HG02623 (cell line): ENCODE measurements at regions not wholly inside any gene's neighbourhood (a gene's known extent, or its start where the extent isn't known, plus 50 kb on each side); places are given as distances from the start of the nearest gene placed in this dataset.
"Not testable (repeated sequence)": the region's sequence is repeated elsewhere in the genome, so short reads cannot be mapped to it uniquely, and the experiment has no call there.

ENCODE experiments used
- ATAC-seq: cut with Tn5 transposase; IDR thresholded peaks from one replicate; pipeline ENCODE4 v1.9.1; 2021; ENCODE audit warnings: moderate library complexity; ENCODE audit not compliant: unreplicated experiment

GRCh38 chr5:52255308-52255707, 532.4 kb upstream of the ITGA1 start:
- ATAC-seq: no peak

DNA sequence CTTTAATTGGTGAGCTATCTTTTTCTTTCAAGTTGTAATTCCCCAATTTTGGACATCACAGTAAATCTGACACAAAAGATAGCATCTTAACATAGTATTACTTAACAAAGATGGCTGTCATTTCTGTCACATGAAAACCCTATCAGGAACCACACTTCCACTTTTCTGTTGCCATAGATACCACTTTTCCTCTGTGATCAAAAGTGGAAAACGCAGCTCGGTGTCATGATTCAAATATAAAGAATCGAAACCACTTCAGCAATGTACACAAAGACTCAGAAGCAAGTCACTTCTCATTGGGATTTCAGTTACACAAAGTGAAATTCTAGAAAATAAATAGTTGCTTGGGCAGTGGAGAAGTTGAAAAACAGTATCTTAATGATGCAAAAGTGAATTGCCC, 524.9 kb upstream of the ITGA1 start:
- ATAC-seq: no peak

DNA sequence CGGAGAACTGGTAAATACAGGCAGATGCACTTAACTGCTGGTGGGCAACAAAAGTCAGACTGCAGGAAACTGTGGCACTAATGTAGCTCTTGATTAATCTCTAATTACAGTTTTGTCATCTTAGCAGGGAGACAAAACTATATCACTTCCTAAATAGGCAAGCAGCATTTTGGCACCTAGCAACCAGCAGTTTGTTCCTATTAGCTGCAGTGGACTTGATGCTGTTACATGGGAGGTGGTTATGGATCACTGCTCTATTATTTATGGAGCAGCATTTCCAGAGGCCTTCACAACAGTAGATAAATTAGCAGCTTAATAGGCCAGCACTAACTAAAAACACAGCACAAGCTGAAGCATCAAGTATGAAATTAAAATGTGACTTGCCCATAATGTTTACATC, 518.3 kb upstream of the ITGA1 start:
- no peak for ATAC-seq

- ATAC-seq: no peak
Measured at GRCh38 chr5:52269859-52270258, 517.9 kb upstream of the ITGA1 start.

DNA sequence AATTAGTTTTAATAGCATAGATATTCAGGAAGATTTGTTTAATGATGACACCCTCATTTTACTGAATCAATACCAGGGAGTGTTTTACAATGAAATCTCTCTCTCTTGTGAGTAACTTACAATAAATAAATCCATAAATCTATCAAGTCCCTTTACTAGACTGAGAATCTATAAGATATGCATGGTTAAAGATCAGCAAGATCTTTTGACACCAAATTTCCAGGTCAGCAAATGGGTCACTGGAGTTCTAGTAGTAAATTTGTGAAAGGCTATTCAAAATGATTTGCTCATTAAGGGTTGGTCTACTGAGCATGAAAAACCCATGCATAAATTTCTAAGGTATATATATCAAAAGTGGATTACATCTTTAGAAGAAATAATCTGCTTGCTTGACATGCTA, 512.1 kb upstream of the ITGA1 start:
- ATAC-seq: no peak

DNA sequence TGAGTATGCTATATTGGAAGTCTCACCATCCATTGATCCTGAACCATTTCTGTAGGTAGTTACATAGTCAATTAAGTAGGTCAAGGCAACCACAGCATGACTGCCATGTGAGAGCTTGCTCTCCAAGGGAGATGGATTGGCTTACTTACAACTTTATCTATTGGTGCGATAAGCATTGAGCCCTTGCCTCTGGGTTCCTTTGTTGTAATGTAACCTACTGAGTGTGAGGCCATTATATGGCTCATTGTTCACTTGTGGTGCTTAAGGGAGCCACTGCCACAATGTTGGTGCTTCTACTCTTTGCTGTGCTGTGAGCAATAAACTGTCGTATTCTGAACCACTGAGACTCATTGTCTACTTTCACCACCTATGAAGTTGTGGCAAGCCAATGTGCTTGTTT, 510.6 kb upstream of the ITGA1 start:
- no peak for ATAC-seq

DNA sequence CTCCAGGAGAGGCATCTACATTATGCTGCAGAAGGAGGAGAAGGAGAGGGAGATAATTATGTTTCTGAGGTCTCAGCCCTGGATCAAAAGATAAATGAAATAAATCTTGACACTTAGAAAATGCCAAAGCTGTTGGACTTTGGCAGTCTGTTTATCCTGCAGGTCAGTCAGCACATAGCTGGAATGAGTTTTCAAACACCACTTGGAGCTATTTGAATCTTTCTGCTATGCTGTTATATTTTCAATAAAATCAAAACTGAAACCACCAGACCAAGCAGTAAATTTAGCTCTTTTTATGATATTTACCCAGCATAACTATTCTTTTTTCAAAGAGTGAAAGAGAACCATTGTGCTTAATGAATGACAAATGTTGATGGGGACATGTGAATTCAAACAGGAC, 505.1 kb upstream of the ITGA1 start:
- ATAC-seq: no peak

DNA sequence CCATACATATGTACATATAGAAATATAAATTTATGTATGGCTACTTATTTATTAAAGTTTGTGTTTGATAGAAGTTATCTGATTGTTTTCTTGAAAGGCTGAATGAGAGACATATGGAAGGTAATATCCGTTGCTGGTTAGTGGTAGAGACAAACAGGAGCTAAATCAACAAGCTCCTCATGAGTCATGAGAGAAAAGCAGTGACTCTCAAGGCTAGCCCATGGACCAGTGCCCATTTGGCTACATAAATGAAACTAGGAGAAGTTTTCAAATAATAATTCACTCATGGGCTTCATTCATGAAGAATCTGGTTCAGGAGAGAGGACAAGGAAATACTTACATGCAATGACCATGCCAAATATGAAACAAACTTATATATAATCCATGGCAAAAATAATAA, 504.5 kb upstream of the ITGA1 start:
- no peak for ATAC-seq

- ATAC-seq: no peak
Measured at GRCh38 chr5:52300703-52301372, 486.9 kb upstream of the ITGA1 start.

DNA sequence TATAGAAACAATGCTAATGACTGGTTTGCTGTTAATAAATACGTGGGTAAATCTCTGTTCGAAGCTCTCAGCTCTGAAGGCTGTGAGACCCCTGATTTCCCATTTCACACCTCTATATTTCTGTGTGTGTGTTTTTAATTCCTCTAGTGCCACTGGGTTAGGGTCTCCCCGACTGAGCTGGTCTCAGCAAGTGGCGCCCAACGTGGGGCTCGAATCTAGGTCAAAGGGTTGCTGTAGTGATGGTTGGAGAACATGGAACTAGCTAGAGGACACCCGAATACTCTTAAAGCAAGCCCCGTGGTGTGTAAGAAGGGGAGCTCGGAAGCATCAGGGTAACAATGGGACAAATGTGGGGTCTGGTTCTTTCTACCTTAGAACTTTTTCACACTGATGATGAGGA, 482.9 kb upstream of the ITGA1 start:
- not testable (repeated sequence) for ATAC-seq

DNA sequence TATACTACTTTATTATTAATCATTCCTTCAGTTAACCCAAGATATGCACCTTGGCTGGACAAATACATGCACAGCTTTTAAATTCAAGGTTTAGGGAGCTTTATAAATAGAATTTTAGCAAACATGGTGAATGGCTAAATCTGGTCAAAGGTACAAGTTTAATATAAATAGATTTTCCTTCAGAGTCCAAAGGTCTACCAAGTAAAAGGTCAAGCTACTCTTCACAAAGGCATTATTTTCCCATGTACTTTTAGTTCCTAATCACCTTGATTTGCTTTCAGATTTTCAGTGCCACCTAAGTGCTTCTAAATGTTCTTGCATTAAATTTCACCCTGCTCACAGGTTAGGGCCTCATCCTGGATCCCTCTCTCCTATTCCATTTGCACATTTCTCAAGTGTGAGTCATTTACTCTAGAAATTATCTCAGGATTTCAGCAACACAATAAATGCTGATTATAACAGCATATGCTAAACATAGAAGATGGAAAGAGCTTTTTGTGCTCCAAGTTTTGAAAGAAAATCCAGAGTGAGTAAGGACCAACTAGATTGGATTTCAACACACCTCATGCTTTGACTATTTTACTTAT, 459.4 kb upstream of the ITGA1 start:
- no peak for ATAC-seq

- no peak for ATAC-seq
Measured at GRCh38 chr5:52331725-52332124, 456.0 kb upstream of the ITGA1 start.

- no peak for ATAC-seq
Measured at GRCh38 chr5:52334367-52334766, 453.3 kb upstream of the ITGA1 start.

- ATAC-seq: no peak
Measured at GRCh38 chr5:52339285-52339684, 448.4 kb upstream of the ITGA1 start.

- ATAC-seq: no peak
Measured at GRCh38 chr5:52342361-52342760, 445.4 kb upstream of the ITGA1 start.

- no peak for ATAC-seq
Measured at GRCh38 chr5:52356311-52356918, 431.3 kb upstream of the ITGA1 start.

GRCh38 chr5:52359261-52359660, 428.5 kb upstream of the ITGA1 start:
- ATAC-seq: no peak

- ATAC-seq: no peak
Measured at GRCh38 chr5:52360985-52361384, 426.7 kb upstream of the ITGA1 start.

DNA sequence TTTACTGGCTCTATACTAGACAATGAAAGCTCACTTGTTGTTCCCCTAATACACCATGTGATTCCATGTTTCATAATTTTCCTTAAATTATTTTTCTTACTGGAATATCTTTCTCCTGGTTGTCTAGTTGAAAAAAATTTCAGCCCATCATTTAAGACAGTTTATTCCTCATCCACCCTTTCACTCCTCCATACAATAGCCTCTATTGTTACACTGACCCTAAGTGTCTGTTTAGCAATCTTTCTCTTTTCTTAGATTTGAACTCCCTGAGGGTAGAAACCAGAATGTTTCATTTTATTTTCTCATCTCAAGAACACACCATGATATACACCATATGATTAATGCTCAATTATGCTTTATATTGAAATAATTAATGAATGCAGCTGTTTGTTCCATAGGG, 413.4 kb upstream of the ITGA1 start:
- ATAC-seq: no peak

DNA sequence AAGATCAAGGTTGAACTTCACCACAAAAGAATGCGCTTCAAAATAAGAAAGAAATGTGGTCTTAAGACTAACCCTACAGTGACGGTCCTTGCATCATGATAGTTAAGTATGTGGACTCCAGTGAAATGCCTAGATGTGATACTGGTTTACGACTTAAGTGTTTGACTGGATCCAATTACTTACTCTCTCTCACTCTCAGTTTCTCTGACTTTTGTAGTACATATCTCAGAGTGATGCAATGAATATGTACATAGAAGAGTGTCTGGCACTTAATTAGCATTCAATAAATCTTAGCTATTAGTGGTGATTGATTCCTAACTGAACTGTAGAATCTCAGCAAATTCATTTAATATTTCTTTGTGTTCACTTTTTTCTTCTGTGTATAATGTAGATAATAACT, 411.7 kb upstream of the ITGA1 start:
- ATAC-seq: no peak

- no peak for ATAC-seq
Measured at GRCh38 chr5:52376592-52376991, 411.1 kb upstream of the ITGA1 start.

DNA sequence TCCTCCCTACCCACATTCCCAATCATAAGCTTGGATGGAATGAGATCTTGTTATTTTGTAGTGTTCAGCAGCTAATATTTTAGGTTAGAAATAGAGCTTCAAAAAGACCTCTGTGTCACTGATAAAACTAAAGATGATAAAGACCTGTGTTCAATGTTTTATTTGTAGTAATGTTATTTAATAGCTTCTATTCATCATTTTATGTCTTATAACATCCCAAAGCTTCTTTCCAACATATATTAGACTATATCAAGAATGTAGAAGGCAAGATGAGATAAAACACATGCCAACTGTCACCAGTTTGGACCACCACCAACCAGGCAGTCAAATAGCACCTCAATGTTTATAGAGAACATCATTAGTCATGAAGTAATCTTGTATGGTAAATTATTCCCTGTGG, 409.5 kb upstream of the ITGA1 start:
- ATAC-seq: no peak

DNA sequence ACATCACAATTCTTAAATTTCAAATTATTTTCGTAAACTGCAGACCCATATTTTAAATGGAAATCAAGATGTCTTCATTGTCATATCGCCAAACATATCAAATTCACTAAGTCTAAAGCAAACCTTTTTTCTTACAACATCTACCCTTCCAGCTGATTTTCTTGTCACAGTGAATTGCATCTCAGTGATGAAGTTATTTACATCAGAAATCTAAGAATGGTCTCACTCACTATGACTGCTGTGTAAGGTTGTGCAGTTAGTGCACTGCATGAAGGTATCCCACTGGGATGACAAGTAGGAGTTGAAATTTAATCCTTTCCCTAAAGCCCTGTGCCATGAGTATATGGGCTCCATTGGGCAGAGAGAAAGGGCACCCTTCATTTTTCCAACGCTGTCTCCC, 399.4 kb upstream of the ITGA1 start:
- no peak for ATAC-seq
